Esophagus squamous epithelium (tissue), 5 donors: ENCODE measurements at regions not wholly inside any gene's neighbourhood (a gene's known extent, or its start where the extent isn't known, plus 50 kb on each side); places are given as distances from the start of the nearest gene placed in this dataset.

Source experiments
- DNase-seq: peaks from one replicate; lab custom pipeline; 2025; lab: John Stamatoyannopoulos, UW
- H3K27ac ChIP-seq, 4 donors: fragments of 200-600 bp; sonication (generic); one replicate each; pipeline ENCODE4 v1.5.1; 2016 to 2019; ENCODE audit warnings: mild to moderate bottlenecking in 1 of 4
- H3K27me3 ChIP-seq, 4 donors: fragments of 200-600 bp; sonication (generic); 1 replicate in 3 of 4; 2 replicates in 1 of 4; pipeline versions ENCODE4 v1.5.1 to v1.6.0; 2017 to 2021; ENCODE audit warnings: antibody characterized with exemption in 1 of 4
- H3K36me3 ChIP-seq, 3 donors: fragments of 200-600 bp; sonication (generic); one replicate each; pipeline ENCODE4 v1.5.1; 2016 to 2019
- H3K4me1 ChIP-seq, 3 donors: fragments of 200-600 bp; sonication (generic); one replicate each; pipeline ENCODE4 v1.5.1; 2017 to 2019
- H3K4me3 ChIP-seq, 4 donors: fragments of 200-600 bp; sonication (generic); 1 replicate in 3 of 4; 2 replicates in 1 of 4; pipeline ENCODE4 v1.5.1; 2016 to 2019; ENCODE audit warnings: mild to moderate bottlenecking in 2 of 4, moderate library complexity in 1 of 4
- H3K9me3 ChIP-seq, 3 donors: fragments of 200-600 bp; sonication (generic); one replicate each; pipeline ENCODE4 v1.5.1; 2016 to 2019
- POLR2A ChIP-seq, 4 donors: fragments of 450-650 bp; IDR thresholded peaks; one replicate each; pipeline ENCODE4 v1.6.1; 2017; ENCODE audit warnings: antibody characterized with exemption in 4 of 4, mild to moderate bottlenecking in 4 of 4, moderate library complexity in 3 of 4
- WGBS, 2 donors: methylation state at CpG; one replicate each; pipeline ENCODE4 v1.1.5; 2018; 5-methylcytosine and 5-hydroxymethylcytosine counted together
- intact Hi-C: fragments of 100-400 bp; cut with DNase I; formaldehyde crosslinking; loops from one replicate; pipeline ENCODE4 v1.15.0; 2022
- TF ChIP-seq, protein P1 (sequence below), 6 experiments: fragments of 450-650 bp in 4 of 6; fragments of 200-600 bp in 2 of 6; sonication (generic) in 2 of 6; IDR thresholded peaks; one replicate each; pipeline ENCODE4 v1.5.1; 2016 to 2019; ENCODE audit warnings: antibody characterized with exemption in 6 of 6, mild to moderate bottlenecking in 4 of 6, moderate library complexity in 4 of 6
- donor health status: DM: yes; HTN: yes; CAD: no.

DNA sequence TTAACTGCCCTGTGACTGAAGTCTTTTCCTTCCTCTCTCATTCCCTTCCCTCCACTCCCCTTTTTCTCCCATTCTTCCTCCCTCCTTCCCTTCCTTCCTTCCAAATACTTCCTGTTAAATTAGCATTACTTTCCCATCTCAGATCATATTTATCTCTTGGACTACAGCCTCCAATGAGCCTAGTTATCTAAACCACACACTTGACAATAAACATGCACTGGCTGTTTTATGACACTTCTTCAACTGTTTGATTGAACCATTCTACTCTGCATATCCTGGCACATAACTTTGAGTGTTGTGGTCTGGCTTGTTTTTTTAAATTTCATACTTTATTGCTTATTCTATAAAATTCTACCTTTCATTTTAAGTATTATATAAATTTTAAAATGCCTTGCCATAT is 1860.8 kb upstream of the LRRTM1 start:
- TF ChIP-seq, protein P1, sequence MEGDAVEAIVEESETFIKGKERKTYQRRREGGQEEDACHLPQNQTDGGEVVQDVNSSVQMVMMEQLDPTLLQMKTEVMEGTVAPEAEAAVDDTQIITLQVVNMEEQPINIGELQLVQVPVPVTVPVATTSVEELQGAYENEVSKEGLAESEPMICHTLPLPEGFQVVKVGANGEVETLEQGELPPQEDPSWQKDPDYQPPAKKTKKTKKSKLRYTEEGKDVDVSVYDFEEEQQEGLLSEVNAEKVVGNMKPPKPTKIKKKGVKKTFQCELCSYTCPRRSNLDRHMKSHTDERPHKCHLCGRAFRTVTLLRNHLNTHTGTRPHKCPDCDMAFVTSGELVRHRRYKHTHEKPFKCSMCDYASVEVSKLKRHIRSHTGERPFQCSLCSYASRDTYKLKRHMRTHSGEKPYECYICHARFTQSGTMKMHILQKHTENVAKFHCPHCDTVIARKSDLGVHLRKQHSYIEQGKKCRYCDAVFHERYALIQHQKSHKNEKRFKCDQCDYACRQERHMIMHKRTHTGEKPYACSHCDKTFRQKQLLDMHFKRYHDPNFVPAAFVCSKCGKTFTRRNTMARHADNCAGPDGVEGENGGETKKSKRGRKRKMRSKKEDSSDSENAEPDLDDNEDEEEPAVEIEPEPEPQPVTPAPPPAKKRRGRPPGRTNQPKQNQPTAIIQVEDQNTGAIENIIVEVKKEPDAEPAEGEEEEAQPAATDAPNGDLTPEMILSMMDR (IDR thresholded peaks at IDR 0.05), result no peak
- no peak for TF ChIP-seq POLR2A (IDR thresholded peaks at IDR 0.05)
- Histone ChIP-seq H3K4me1 (no peaks in the 10 kb centered on the region), H3K36me3 (no peaks in the 10 kb centered on the region), H3K27me3 (no peaks in the 10 kb centered on the region), H3K9me3 (no peaks in the 10 kb centered on the region), H3K4me3 (no peak overlapping the region), H3K27ac (no peak overlapping the region)
- intact Hi-C loops, result no loop called here
- no peak for DNase-seq

DNA sequence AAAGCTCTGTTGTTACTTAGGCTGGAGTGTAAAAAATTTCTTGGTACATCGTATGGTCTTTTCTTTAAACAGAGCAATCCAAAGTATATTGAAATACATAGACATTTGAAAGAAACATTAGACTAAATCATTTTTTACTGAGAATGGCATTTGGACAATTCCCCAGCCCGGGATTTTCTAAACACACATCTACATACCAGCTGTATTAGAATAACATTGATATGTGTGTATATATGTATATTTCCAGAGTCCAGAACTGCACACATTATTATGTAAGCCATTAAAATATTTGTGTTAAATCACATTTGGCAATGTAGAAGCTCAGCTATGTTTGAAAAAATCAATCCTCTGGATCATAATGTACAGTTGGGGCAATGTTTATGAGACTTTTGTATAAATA is 1853.6 kb upstream of the LRRTM1 start:
- no peak overlapping the region for H3K27ac ChIP-seq
- WGBS, 2 donors, result 38 to 46% methylated on average over 2 of the region's 2 CpGs
- intact Hi-C loops, result no loop called here
- H3K9me3 ChIP-seq, result no peaks in the 10 kb centered on the region
- no peak for DNase-seq
- no peaks in the 10 kb centered on the region for H3K27me3 ChIP-seq
- no peak for TF ChIP-seq POLR2A (IDR thresholded peaks at IDR 0.05)
- TF ChIP-seq, protein P1 (IDR thresholded peaks at IDR 0.05), result no peak
- no peaks in the 10 kb centered on the region for H3K4me1 ChIP-seq
- H3K4me3 ChIP-seq, result no peak overlapping the region
- H3K36me3 ChIP-seq, result no peaks in the 10 kb centered on the region

DNA sequence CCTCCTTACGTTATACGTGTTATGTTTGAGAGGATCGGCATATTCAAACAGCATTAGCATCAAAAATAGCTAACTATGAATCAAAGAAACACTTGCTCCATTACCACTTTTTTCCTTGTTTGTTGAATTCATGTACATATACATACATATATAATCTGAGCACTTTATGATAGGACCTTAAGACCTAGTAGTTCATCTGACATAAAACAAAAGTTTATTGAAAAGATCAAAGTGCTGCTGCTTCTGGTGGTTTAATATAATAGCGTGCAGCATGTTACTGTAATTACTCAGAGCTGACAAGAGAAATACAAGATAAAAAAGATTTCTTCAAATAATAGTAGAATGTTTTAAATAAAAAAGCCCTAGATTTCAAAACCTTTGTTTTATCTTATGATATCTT is 1850.9 kb upstream of the LRRTM1 start:
- no peaks in the 10 kb centered on the region for H3K4me1 ChIP-seq
- TF ChIP-seq POLR2A (IDR thresholded peaks at IDR 0.05), result no peak
- TF ChIP-seq, protein P1 (IDR thresholded peaks at IDR 0.05), result no peak
- no peak overlapping the region for H3K4me3 ChIP-seq
- 66 to 76% methylated on average over 4 of the region's 4 CpGs for WGBS, 2 donors
- no peaks in the 10 kb centered on the region for H3K27me3 ChIP-seq
- no peaks in the 10 kb centered on the region for H3K9me3 ChIP-seq
- no peak for DNase-seq
- H3K27ac ChIP-seq, result no peak overlapping the region
- intact Hi-C loops, result no loop called here
- no peaks in the 10 kb centered on the region for H3K36me3 ChIP-seq

DNA sequence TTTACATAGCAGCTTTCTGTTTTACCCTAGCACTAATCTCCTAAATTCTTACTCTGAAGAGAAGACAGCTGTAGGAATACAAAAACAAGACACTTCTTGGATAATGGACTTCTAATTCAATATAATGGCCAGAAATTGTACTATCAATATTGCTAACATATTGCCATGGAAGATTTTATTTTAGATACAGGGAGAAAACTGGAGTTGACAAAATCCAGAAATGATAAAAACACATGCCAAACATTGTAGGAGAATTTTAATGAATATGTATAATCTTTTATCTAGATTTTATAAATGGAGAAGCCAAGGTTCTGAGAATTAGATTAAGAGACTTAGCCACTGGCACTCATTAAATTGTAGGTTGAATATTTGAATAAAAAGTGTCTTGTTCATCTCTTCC is 1838.8 kb upstream of the LRRTM1 start:
- no peak for DNase-seq
- Histone ChIP-seq H3K27me3 (no peaks in the 10 kb centered on the region), H3K27ac (no peak overlapping the region), H3K36me3 (no peaks in the 10 kb centered on the region), H3K9me3 (no peaks in the 10 kb centered on the region), H3K4me3 (no peak overlapping the region), H3K4me1 (no peaks in the 10 kb centered on the region)
- TF ChIP-seq, protein P1 (IDR thresholded peaks at IDR 0.05), result no peak
- TF ChIP-seq POLR2A (IDR thresholded peaks at IDR 0.05), result no peak
- intact Hi-C loops, result no loop called here

DNA sequence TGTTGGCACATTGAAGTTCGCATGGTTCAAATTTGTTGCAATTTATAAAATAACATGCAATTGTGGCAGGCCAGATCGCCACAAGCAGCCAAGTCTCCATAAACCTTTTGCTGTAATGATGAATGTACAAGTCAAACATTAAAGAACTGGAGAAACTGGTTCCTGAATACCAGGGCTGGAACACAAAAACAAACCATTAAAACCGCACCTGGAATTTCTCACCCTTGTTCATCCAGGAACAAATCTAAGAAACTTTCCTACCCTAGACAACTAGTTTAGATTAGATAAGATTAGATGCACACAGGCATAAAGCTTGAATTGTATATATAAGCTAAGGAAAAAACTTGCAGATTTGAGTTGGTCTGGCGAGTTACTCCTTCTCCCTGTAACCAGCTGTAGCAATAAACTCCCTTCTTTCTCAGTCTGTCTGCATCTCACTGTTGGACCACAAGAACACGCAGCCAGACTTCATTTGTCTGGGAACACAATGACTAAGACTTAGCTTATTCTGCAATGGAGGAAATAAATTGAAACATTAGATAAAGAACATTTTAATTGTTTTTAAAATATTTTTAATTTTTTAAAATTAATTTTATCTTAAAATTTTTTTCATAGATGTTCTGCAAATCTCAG is 1835.5 kb upstream of the LRRTM1 start:
- Histone ChIP-seq H3K27ac (no peak overlapping the region), H3K4me1 (no peaks in the 10 kb centered on the region), H3K27me3 (no peaks in the 10 kb centered on the region), H3K4me3 (no peak overlapping the region), H3K9me3 (no peaks in the 10 kb centered on the region), H3K36me3 (no peaks in the 10 kb centered on the region)
- TF ChIP-seq, protein P1 (IDR thresholded peaks at IDR 0.05), result no peak
- TF ChIP-seq POLR2A (IDR thresholded peaks at IDR 0.05), result no peak
- no peak for DNase-seq
- intact Hi-C loops, result no loop called here
- 39 to 46% methylated on average over 5 of the region's 5 CpGs for WGBS, 2 donors
